Stimulated activated CD8-positive, alpha-beta memory T cell treated with anti-CD3 and anti-CD28 coated beads, Interleukin-4, amount 100 ng/mL, for 24 hours (primary cell): ENCODE measurements at regions not wholly inside any gene's neighbourhood (a gene's known extent, or its start where the extent isn't known, plus 50 kb on each side); places are given as distances from the start of the nearest gene placed in this dataset.

Source experiments
- DNase-seq: peaks from one replicate; pipeline ENCODE4 v3.0.0-alpha.2; 2020; ENCODE audit warnings: low read depth

GRCh38 chr11:69365558-69365957 lies 71.6 kb downstream of the MYEOV start:
- DNase-seq, result no peak

GRCh38 chr11:69366591-69366990 lies 72.6 kb downstream of the MYEOV start:
- DNase-seq, result no peak

- no peak for DNase-seq
Measured at GRCh38 chr11:69367211-69367964, 73.4 kb downstream of the MYEOV start.

- DNase-seq, result no peak
Measured at GRCh38 chr11:69368119-69368880, 74.3 kb downstream of the MYEOV start.

GRCh38 chr11:69369210-69369825 lies 75.4 kb downstream of the MYEOV start:
- DNase-seq, result no peak

- no peak for DNase-seq
Measured at GRCh38 chr11:69369945-69370344, 76.0 kb downstream of the MYEOV start.

GRCh38 chr11:69370984-69371709 lies 77.2 kb downstream of the MYEOV start:
- no peak for DNase-seq

- no peak for DNase-seq
Measured at GRCh38 chr11:69371731-69372588, 78.0 kb downstream of the MYEOV start.

- DNase-seq, result no peak
Measured at GRCh38 chr11:69372589-69373250, 78.8 kb downstream of the MYEOV start.

GRCh38 chr11:69373251-69373635 lies 79.3 kb downstream of the MYEOV start:
- no peak for DNase-seq

- no peak for DNase-seq
Measured at GRCh38 chr11:69374110-69374945, 80.4 kb downstream of the MYEOV start.

- no peak for DNase-seq
Measured at GRCh38 chr11:69374946-69375310, 81.0 kb downstream of the MYEOV start.

- DNase-seq, result no peak
Measured at GRCh38 chr11:69375316-69376154, 81.6 kb downstream of the MYEOV start.

GRCh38 chr11:69376155-69377028 lies 82.4 kb downstream of the MYEOV start:
- no peak for DNase-seq

- DNase-seq, result no peak
Measured at GRCh38 chr11:69377029-69377952, 83.3 kb downstream of the MYEOV start.

GRCh38 chr11:69377953-69378302 lies 84.0 kb downstream of the MYEOV start:
- no peak for DNase-seq
